H1 (cell line): ENCODE measurements at regions not wholly inside any gene's neighbourhood (a gene's known extent, or its start where the extent isn't known, plus 50 kb on each side); places are given as distances from the start of the nearest gene placed in this dataset.
A peak's percentile ranks its signal among the peaks of the same experiment; 100 is the strongest.

Experiments used
- CTCF ChIA-PET: fragments of 300-600 bp; sonication (Branson Sonifier 250); formaldehyde crosslinking; loops from one replicate; lab custom pipeline; 2021; ENCODE audit not compliant: partially characterized antibody; lab: Charles Lee
- POLR2A ChIA-PET: fragments of 300-600 bp; sonication (Branson Sonifier 250); formaldehyde crosslinking; loops from one replicate; lab custom pipeline; 2021; ENCODE audit warnings: inconsistent platforms; ENCODE audit not compliant: partially characterized antibody; lab: Charles Lee
- DNase-seq, 2 experiments: peaks; one replicate each; pipeline versions ENCODE4 v3.0.0 to v3.0.0-alpha.2; 2010 to 2022; ENCODE audit warnings: low spot score in 2 of 2, low read depth in 1 of 2, mixed read lengths in 1 of 2
- FAIRE-seq: peaks from 2 replicates; lab custom pipeline; 2011; peaks lifted over from hg19 to GRCh38; lab: Jason Lieb, UNC
- H2AFZ ChIP-seq: 2 replicates; pipeline ENCODE4 v1.8.1; 2012; ENCODE audit warnings: low read length, inconsistent platforms
- H2AK5ac ChIP-seq: 2 replicates; pipeline ENCODE4 v1.6.1; 2013; ENCODE audit warnings: low read depth, low read length
- H2BK120ac ChIP-seq: replicated peaks from 2 replicates; pipeline ENCODE3; 2013; ENCODE audit warnings: low read depth, low read length, inconsistent platforms
- H2BK12ac ChIP-seq: 2 replicates; pipeline ENCODE4 v1.6.1; 2013; ENCODE audit warnings: low read depth, low read length
- H2BK15ac ChIP-seq: 2 replicates; pipeline ENCODE4 v1.6.1; 2013; ENCODE audit warnings: low read length
- H2BK20ac ChIP-seq: 2 replicates; pipeline ENCODE4 v1.6.1; 2013; ENCODE audit warnings: low read length
- H2BK5ac ChIP-seq: 2 replicates; pipeline ENCODE4 v1.6.1; 2013; ENCODE audit warnings: low read depth, low read length
- H3K14ac ChIP-seq: 2 replicates; pipeline ENCODE4 v1.6.1; 2013; ENCODE audit warnings: inconsistent platforms; ENCODE audit not compliant: insufficient read length
- H3K18ac ChIP-seq: 2 replicates; pipeline ENCODE4 v1.6.1; 2013; ENCODE audit warnings: low read length; ENCODE audit errors: extremely low read depth
- H3K23ac ChIP-seq: 2 replicates; pipeline ENCODE4 v1.6.1; 2013; ENCODE audit warnings: inconsistent platforms; ENCODE audit not compliant: insufficient read length
- H3K23me2 ChIP-seq: 2 replicates; pipeline ENCODE4 v1.6.1; 2013; ENCODE audit warnings: low read depth, low read length
- H3K27ac ChIP-seq: 2 replicates; pipeline ENCODE4 v1.6.1; 2011; ENCODE audit warnings: low read depth, low read length, inconsistent platforms
- H3K27me3 ChIP-seq, 4 experiments: replicated peaks in 1 of 4; 1 replicate in 1 of 4; 2 replicates in 3 of 4; pipeline versions ENCODE4 v1.6.1 to v1.8.1; 2011 to 2013; ENCODE audit warnings: low read length in 3 of 4, mild to moderate bottlenecking in 3 of 4, inconsistent platforms in 2 of 4, mixed read lengths in 2 of 4, moderate library complexity in 1 of 4; ENCODE audit not compliant: control insufficient read depth in 3 of 4, insufficient read depth in 3 of 4; ENCODE audit errors: extremely low read depth in 1 of 4
- H3K36me3 ChIP-seq, 4 experiments: 2 replicates each; pipeline versions ENCODE4 v1.6.1 to v1.8.1; 2011 to 2013; ENCODE audit warnings: mild to moderate bottlenecking in 4 of 4, low read length in 3 of 4, moderate library complexity in 2 of 4, control low read depth in 1 of 4, inconsistent platforms in 1 of 4; ENCODE audit not compliant: insufficient read depth in 4 of 4, control insufficient read depth in 2 of 4
- H3K4ac ChIP-seq: replicated peaks from 2 replicates; pipeline ENCODE3; 2013; ENCODE audit warnings: low read length, low read depth, mixed read lengths, inconsistent platforms; ENCODE audit not compliant: insufficient read length
- H3K4me1 ChIP-seq, 4 experiments: replicated peaks in 1 of 4; 1 replicate in 1 of 4; 2 replicates in 3 of 4; pipeline versions ENCODE4 v1.6.1 to v1.8.1; 2011 to 2013; ENCODE audit warnings: low read length in 3 of 4, inconsistent platforms in 2 of 4, mixed read lengths in 1 of 4; ENCODE audit not compliant: insufficient read depth in 4 of 4, control insufficient read depth in 3 of 4
- H3K4me2 ChIP-seq, 2 experiments: 2 replicates each; pipeline versions ENCODE4 v1.6.1 to v1.8.1; 2011 to 2013; ENCODE audit warnings: low read depth in 2 of 2, low read length in 2 of 2, control low read depth in 1 of 2, inconsistent platforms in 1 of 2, mild to moderate bottlenecking in 1 of 2; ENCODE audit not compliant: insufficient read depth in 1 of 2
- H3K4me3 ChIP-seq, 4 experiments: fragments of 200-600, 300-600 bp in 1 of 4; sonication (generic), shearing (Covaris generic), sonication (Bioruptor Twin) in 1 of 4; 2 replicates each; pipeline versions ENCODE4 v1.5.1 to v1.8.1; 2011 to 2016; ENCODE audit warnings: low read length in 4 of 4, low read depth in 3 of 4, control low read depth in 2 of 4, inconsistent platforms in 2 of 4, mild to moderate bottlenecking in 2 of 4, mixed read lengths in 1 of 4, moderate library complexity in 1 of 4; ENCODE audit not compliant: insufficient read depth in 2 of 4; ENCODE audit errors: extremely low read depth in 1 of 4
- H3K56ac ChIP-seq: replicated peaks from 2 replicates; pipeline ENCODE3; 2013; ENCODE audit warnings: low read depth, mild to moderate bottlenecking, mixed read lengths, low read length, inconsistent platforms; ENCODE audit not compliant: insufficient read length
- H3K79me1 ChIP-seq: 2 replicates; pipeline ENCODE4 v1.6.1; 2013; ENCODE audit warnings: low read depth, low read length, control low read depth
- H3K79me2 ChIP-seq, 2 experiments: 2 replicates each; pipeline versions ENCODE4 v1.6.1 to v1.8.1; 2012 to 2013; ENCODE audit warnings: low read length in 2 of 2, mild to moderate bottlenecking in 2 of 2, inconsistent platforms in 1 of 2; ENCODE audit not compliant: insufficient read depth in 2 of 2, control insufficient read depth in 1 of 2
- H3K9ac ChIP-seq, 4 experiments: replicated peaks in 1 of 4; 1 replicate in 1 of 4; 2 replicates in 3 of 4; pipeline versions ENCODE4 v1.6.1 to v1.8.1; 2011 to 2013; ENCODE audit warnings: low read depth in 3 of 4, low read length in 3 of 4, control low read depth in 2 of 4, mild to moderate bottlenecking in 2 of 4, moderate library complexity in 2 of 4, inconsistent platforms in 1 of 4; ENCODE audit errors: extremely low read depth in 1 of 4
- H3K9me3 ChIP-seq, 2 experiments: 2 replicates each; pipeline versions ENCODE4 v1.6.1 to v1.8.1; 2012 to 2013; ENCODE audit warnings: mild to moderate bottlenecking in 2 of 2, moderate library complexity in 2 of 2, control low read depth in 1 of 2, inconsistent platforms in 1 of 2, low read depth in 1 of 2, low read length in 1 of 2, mixed read lengths in 1 of 2; ENCODE audit not compliant: insufficient read depth in 2 of 2
- H4K20me1 ChIP-seq, 2 experiments: replicated peaks in 1 of 2; 2 replicates each; pipeline versions ENCODE3 to v1.8.1; 2011 to 2013; ENCODE audit warnings: inconsistent platforms in 2 of 2, low read length in 2 of 2, mild to moderate bottlenecking in 1 of 2; ENCODE audit not compliant: insufficient read depth in 2 of 2, control insufficient read depth in 1 of 2
- H4K5ac ChIP-seq: 2 replicates; pipeline ENCODE4 v1.6.1; 2013; ENCODE audit warnings: low read length, low read depth, mixed read lengths, inconsistent platforms; ENCODE audit not compliant: insufficient read length
- H4K8ac ChIP-seq: 2 replicates; pipeline ENCODE4 v1.8.0; 2013; ENCODE audit warnings: mild to moderate bottlenecking, moderate library complexity, low read length, inconsistent platforms; ENCODE audit not compliant: insufficient read depth; ENCODE audit errors: extremely low read depth
- H4K91ac ChIP-seq: replicated peaks from 2 replicates; pipeline ENCODE3; 2013; ENCODE audit warnings: low read length, mixed read lengths, inconsistent platforms; ENCODE audit not compliant: insufficient read length
- HDAC6 ChIP-seq: IDR thresholded peaks from one replicate; pipeline ENCODE4 v1.7.1; 2012; ENCODE audit warnings: low read depth, mild to moderate bottlenecking, inconsistent platforms, low read length, moderate library complexity
- WGBS, 2 experiments: shearing (Covaris generic) in 1 of 2; methylation state at CpG; one replicate each; pipeline versions ENCODE4 v1.1.6 to v1.1.7; 2013 to 2015; ENCODE audit warnings: low lambda C conversion rate in 2 of 2, mixed read lengths in 2 of 2, inconsistent platforms in 1 of 2, low coverage in 1 of 2, missing lambda C conversion rate in 1 of 2; ENCODE audit not compliant: insufficient replicate concordance in 2 of 2, insufficient coverage in 1 of 2, insufficient read length in 1 of 2; ENCODE audit errors: extremely low coverage in 1 of 2, missing lambda C conversion rate in 1 of 2; 5-methylcytosine and 5-hydroxymethylcytosine counted together

DNA sequence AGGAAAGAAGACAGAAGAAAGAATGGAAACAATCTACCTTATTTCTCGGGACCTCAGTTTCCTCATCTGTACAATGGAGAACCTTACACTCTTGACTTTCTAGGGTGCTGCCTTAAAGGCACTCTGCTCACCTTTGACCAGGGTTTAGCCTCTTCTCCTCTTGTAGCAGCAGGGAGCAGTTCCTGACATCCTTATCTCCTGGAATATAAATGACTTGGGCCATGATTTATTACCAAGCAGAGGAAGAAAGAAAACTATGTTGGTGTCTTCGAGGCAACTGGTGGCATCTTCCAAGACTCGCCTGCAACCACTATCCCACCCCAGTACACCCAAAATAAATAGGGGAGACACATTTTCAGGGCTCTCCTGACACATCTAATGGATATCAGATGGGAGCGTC is 314.2 kb downstream of the BUD13 start:
- H2AFZ ChIP-seq = no peak overlapping the region
- H3K4me2 ChIP-seq = no peak overlapping the region
- no peak overlapping the region for H2BK15ac ChIP-seq
- no peaks in the 10 kb centered on the region for H4K20me1 ChIP-seq
- no peaks in the 10 kb centered on the region for H3K36me3 ChIP-seq
- H2BK20ac ChIP-seq = 0 out of 2 replicates have a peak overlapping the region, but pooled peaks have one; percentile 87
- no peaks in the 10 kb centered on the region for H3K9me3 ChIP-seq
- H4K91ac ChIP-seq = no peak overlapping the region
- no peak for FAIRE-seq
- no peak overlapping the region for H3K14ac ChIP-seq
- no peak overlapping the region for H2BK5ac ChIP-seq
- no peaks in the 10 kb centered on the region for H3K79me1 ChIP-seq
- H2AK5ac ChIP-seq = no peak overlapping the region
- H3K27me3 ChIP-seq = no peaks in the 10 kb centered on the region
- no peak for TF ChIP-seq HDAC6
- CTCF ChIA-PET = interaction anchor here (0.9 to 4.7 kb wide), 5 partner anchors 37 to 183 kb away, joined by 3 to 23 read pairs (median 4); no protein-coding TSS in a partner anchor
- DNase-seq = no peak
- H2BK12ac ChIP-seq = no peak overlapping the region
- H3K27ac ChIP-seq = no peak overlapping the region
- H3K18ac ChIP-seq = 0 out of 2 replicates have a peak overlapping the region, but pooled peaks have one; percentile 39
- H3K23ac ChIP-seq = no peak overlapping the region
- no peaks in the 10 kb centered on the region for H3K23me2 ChIP-seq
- no peak overlapping the region for H3K4me3 ChIP-seq
- WGBS, 2 experiments = 91% methylated on average over 4 of the region's 4 CpGs; no CpG with 5 or more reads in 1 of the 2 experiments
- H3K4ac ChIP-seq = no peak overlapping the region
- H2BK120ac ChIP-seq = no peak overlapping the region
- no peaks in the 10 kb centered on the region for H3K79me2 ChIP-seq
- no peak overlapping the region for H3K56ac ChIP-seq
- peaks cover 0 to 12% (median 4%) of the 10 kb centered on the region in 4 experiments; a peak in 2 of 7 replicates for H3K4me1 ChIP-seq
- POLR2A ChIA-PET = interaction anchor here (1.0 kb wide), 1 partner anchor 41 kb away, joined by 3 read pairs; no protein-coding TSS in a partner anchor
- H4K5ac ChIP-seq = no peak overlapping the region
- no peak overlapping the region for H3K9ac ChIP-seq
- H4K8ac ChIP-seq = no peak overlapping the region
